Coronary artery (tissue), 2 donors: ENCODE measurements at regions not wholly inside any gene's neighbourhood (a gene's known extent, or its start where the extent isn't known, plus 50 kb on each side); places are given as distances from the start of the nearest gene placed in this dataset.

ENCODE experiments used
- DNase-seq: peaks from one replicate; pipeline ENCODE4 v3.0.0-alpha.2; 2017; ENCODE audit warnings: low spot score
- H3K27ac ChIP-seq, 2 donors: fragments of 200-600 bp; sonication (generic); one replicate each; pipeline ENCODE4 v1.5.1; 2016 to 2019
- H3K4me3 ChIP-seq: fragments of 200-600 bp; sonication (generic); 2 replicates; pipeline ENCODE4 v1.5.1; 2016; ENCODE audit warnings: mild to moderate bottlenecking, moderate library complexity
- CTCF ChIP-seq: fragments of 200-600 bp; sonication (generic); IDR thresholded peaks from one replicate; pipeline ENCODE4 v1.5.1; 2019; ENCODE audit warnings: antibody characterized with exemption

- TF ChIP-seq CTCF: no peak
- Histone ChIP-seq H3K4me3 (no peak overlapping the region), H3K27ac (no peak overlapping the region)
- DNase-seq: no peak
Measured at GRCh38 chr1:60273185-60273584, 199.6 kb upstream of the C1orf87 start.

GRCh38 chr1:60271041-60271440, 197.5 kb upstream of the C1orf87 start:
- no peak overlapping the region for H3K27ac ChIP-seq
- DNase-seq: no peak
- no peak overlapping the region for H3K4me3 ChIP-seq
- TF ChIP-seq CTCF: no peak

- DNase-seq: no peak
- H3K4me3 ChIP-seq: no peak overlapping the region
- no peak overlapping the region for H3K27ac ChIP-seq
- TF ChIP-seq CTCF: no peak
Measured at GRCh38 chr1:60268451-60268850, 194.9 kb upstream of the C1orf87 start.

GRCh38 chr1:60265560-60266535, 192.3 kb upstream of the C1orf87 start:
- no peak overlapping the region for H3K27ac ChIP-seq

DNA sequence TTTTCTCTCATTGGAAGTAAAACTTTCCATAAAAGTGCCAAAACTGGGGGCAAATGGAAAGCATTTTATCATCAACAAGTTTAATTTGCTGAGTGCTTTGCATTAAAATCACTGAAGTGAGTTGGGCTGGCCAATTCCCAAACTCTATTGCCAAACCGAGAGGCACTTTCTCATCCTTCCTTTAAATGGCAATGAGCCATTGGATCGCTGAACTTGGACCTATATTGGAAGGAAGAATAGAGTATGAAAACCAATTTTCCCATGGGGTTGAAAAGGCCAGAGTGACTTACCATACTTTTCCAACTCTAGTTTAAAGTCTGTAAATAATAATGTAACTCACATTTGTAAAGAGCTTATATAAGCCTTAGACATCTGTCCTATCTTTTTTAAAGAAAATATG, 189.1 kb upstream of the C1orf87 start:
- Histone ChIP-seq H3K27ac (no peak overlapping the region), H3K4me3 (no peak overlapping the region)
- TF ChIP-seq CTCF: no peak
- no peak for DNase-seq

More at GRCh38 chr1:60265560-60266535, 192.3 kb upstream of the C1orf87 start:
- H3K4me3 ChIP-seq: no peak overlapping the region
- TF ChIP-seq CTCF: no peak
- no peak for DNase-seq

- Histone ChIP-seq H3K4me3 (no peak overlapping the region), H3K27ac (no peak overlapping the region)
- TF ChIP-seq CTCF: no peak
- no peak for DNase-seq
Measured at GRCh38 chr1:60257531-60257930, 184.0 kb upstream of the C1orf87 start.

GRCh38 chr1:60255565-60255964, 182.0 kb upstream of the C1orf87 start:
- DNase-seq: no peak
- H3K4me3 ChIP-seq: no peak overlapping the region
- no peak overlapping the region for H3K27ac ChIP-seq
- TF ChIP-seq CTCF: no peak
